Thyroid gland (tissue), 4 donors: ENCODE measurements at regions not wholly inside any gene's neighbourhood (a gene's known extent, or its start where the extent isn't known, plus 50 kb on each side); places are given as distances from the start of the nearest gene placed in this dataset.

Experiments used
- CTCF ChIP-seq, 6 experiments: fragments of 200-600 bp in 3 of 6; fragments of 450-650 bp in 3 of 6; sonication (generic) in 3 of 6; IDR thresholded peaks; one replicate each; pipeline ENCODE4 v1.5.1; 2016 to 2019; ENCODE audit warnings: antibody characterized with exemption in 6 of 6, mild to moderate bottlenecking in 2 of 6, inconsistent platforms in 1 of 6, moderate library complexity in 1 of 6
- POLR2A ChIP-seq, 2 donors: fragments of 450-650 bp; IDR thresholded peaks; one replicate each; pipeline ENCODE4 v1.6.1; 2017; ENCODE audit warnings: antibody characterized with exemption in 2 of 2, mild to moderate bottlenecking in 2 of 2, moderate library complexity in 1 of 2

- TF ChIP-seq CTCF (IDR thresholded peaks at IDR 0.05) (no peak), POLR2A (IDR thresholded peaks at IDR 0.05) (no peak)
Observed at GRCh38 chr13:79612604-79613003, 131.6 kb downstream of the NDFIP2 start.
